Suppressor macrophage treated with lipopolysaccharide for 4 hours (primary cell): ENCODE measurements at regions not wholly inside any gene's neighbourhood (a gene's known extent, or its start where the extent isn't known, plus 50 kb on each side); places are given as distances from the start of the nearest gene placed in this dataset.

Experiments used
- DNase-seq: peaks from one replicate; pipeline ENCODE4 v3.0.0-alpha.2; 2020

DNA sequence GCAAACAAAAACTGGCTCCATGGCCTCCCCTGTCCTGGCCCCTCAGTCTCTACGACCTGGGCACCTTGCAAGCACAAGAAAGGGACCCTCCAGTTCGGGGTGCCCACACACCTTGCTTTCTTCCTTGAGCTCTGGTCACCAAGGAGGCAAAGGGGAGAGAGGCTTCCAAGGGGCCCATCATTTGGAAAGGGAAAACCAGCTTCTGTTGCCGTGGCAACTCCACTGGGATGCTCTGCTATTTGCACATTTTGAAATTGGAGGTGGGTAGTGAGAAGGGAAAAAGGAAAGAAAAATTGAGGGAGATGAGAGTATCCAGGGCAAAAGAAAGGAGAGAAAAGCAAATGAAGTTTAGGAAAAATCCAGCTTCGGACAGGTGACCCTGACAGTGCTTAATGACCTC, 388.4 kb downstream of the SHANK2 start:
- no peak for DNase-seq

DNA sequence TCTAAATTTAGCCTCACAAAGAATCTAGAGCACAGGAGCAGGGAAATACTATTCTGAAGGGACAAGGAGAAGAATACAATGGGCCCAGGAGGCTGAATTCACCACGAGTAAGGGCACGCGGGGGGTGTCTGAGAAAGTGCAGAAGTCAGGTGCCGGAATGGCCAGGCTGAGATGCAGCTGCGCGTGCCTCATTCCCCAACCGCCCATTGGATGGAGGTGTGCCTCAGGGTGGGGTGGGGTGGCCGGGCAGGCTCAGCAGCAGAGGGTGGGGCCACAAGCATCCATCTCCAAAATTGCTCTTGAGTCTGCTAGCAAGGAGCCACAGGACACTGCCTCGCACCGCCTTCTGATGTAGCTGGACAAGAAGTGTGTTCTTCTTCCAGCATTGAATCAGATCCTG, 387.0 kb downstream of the SHANK2 start:
- DNase-seq = no peak

DNA sequence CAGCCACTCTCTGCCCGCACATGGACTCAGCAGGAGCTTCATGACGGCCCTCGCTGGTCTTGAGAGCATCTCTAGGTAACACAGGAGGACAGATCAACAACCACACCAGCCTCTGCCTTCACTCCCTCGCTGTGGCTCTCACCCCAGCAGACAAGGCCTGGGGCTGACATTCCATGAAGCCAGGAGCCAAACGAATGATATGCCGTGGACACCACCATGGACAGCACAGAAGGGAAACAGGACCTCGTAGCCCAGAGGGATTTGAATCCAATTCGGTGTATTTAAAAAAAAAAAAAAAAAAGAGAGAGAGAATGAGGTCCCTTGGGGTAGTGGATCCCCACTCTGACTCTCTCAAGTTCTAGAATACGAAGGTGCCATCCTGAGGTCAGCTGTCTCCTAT, 385.5 kb downstream of the SHANK2 start:
- DNase-seq = no peak

DNA sequence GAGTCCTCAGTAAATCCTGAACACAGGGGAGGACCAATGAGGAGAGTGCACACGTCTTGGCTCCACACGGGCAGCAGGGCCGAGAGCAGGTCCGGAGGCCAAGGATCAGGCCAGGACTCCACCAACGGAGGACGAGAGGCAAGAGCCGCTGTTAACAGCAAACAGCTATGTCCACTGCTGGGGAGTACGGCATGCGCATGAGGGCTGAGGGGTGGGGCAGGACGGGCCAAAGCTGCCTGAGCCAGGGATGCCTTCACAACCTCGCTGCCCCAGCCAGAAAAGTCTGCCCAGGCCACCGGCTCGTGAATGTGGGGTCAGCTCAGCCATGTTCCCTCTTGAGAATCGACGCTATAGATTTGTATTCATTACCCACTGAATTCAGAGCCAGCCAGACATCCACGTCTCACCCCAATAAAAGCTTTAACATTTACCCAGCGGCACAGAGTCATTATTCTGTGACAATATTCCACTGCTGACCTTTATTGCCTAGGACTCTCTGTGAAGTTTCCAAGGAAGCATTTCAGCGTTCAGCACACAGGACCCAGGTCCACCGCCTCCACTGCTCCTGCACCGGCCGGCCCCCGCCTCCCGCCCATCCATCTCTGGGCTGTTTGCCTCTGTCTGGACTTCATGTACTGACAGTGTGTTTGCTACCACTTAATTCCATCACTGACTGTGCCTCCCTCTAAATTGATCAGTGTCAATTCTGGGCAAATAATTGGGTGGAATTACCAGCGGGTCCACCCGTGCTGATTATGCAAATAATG, 384.9 kb downstream of the SHANK2 start:
- no peak for DNase-seq

DNA sequence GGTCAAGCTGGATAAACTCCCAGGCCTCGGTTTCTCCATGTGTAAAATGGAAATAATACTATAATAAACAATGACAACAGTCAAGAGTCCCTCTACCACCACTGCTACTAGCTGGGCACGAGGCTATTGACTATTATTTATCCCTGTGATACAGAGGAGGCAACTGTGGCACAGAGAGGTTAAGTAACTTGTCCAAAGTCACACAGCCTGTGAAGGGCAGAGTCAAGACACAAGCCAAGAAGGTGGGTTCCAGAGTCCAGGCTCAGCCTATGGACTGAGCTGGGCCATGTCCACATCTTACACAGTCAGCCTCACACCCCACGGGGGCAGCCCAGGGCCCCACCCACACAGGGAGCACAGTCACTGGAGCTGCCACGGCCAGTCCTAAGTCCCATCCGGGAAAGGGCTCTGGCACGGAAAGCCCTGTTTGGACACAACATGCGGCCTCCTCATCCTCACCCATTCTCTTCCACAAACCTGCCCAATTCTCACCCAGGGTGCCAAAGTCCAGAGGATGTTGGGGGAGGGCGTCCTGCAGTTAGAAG, 384.0 kb downstream of the SHANK2 start:
- no peak for DNase-seq

DNA sequence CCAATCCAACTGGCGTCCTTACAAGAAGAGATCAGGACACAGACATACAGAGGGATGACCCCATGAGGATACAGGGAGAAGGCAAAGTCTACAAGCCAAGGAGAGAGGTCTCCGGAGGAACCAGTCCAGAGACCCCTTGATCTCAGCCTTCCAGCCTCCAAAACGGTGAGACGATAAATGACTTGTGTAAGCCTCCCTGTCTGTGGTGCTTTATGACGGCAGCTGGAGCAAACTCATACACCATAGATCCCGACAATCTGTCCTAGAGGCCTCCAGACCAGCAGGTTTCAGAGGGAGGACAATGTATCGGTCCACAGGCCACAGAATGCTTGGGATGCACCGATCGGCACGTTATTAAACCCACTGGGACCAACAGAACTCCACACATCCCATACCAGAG, 383.3 kb downstream of the SHANK2 start:
- no peak for DNase-seq

DNA sequence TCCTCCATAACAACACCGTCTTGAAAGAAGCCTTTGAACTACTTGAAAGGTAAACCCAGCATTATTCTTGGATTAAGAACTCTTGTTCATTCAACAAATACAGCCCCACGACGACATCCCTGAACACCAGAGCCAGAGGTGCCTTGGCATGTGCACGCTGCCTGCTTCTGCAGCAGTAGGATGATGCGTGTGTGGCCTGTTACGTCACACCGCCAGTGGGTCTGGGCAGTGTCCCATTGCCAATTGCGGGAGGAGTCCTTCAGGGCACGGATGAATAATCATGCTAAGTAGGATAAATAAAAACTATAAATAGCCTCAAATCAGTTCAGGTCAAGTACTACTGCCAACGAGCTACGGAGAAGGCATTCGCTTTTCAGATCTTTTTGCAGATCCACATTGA, 380.5 kb downstream of the SHANK2 start:
- DNase-seq = no peak

DNA sequence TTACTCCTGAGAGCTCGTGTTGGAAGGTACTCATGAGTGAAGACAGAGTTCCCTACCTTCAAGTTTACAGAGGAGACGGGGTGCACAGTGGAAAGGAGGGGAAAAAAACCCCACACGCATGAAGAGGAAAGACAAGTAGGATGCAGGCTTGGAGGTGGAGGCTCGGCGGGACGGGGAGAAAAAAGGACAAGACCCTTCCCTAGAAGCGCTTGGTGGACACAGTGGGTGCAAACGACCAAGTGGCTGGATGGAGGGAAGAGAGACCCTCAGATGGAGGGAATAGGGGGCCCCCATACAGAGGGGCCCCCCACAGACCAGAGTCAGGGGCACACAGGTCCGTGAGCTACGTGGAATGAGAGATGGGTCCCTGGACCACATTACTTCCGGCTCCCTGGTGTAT, 380.1 kb downstream of the SHANK2 start:
- DNase-seq = no peak

DNA sequence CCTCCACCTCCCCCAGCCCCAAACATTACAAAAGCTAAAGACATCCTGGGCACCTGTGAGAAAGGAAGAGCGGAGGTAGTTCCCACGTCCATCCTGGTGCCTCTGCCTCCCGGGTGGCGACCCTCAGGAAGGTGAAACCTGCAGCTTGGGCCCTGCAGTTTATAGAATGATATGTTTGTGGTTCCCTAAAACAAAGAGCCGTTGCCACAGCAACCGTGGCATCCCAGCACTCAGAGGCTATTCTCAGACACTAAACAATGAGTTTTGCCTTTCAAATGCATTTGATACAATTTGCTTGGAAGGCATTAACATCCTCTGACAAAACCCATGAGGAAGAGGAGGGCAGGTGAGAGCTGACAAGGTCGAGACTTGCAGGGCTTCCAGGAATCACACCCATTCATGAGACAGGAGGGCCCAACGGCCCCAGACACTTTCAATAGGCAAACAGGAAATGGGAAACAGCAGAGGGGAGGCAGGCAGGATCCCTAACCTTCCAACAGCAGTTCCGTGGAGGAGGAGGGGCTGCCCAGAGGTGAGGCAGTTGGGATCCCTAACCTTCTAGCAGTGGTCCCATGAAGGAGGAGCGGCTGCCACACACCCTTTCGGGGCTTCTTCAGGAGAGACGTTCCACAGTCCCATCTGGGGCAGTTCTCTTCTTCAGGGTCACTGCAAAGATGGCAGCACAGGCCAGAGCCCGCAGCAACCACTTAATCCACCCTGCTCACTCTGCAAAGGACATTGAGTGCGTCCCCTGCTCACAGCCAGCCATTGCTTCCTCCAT, 379.2 kb downstream of the SHANK2 start:
- DNase-seq = no peak

DNA sequence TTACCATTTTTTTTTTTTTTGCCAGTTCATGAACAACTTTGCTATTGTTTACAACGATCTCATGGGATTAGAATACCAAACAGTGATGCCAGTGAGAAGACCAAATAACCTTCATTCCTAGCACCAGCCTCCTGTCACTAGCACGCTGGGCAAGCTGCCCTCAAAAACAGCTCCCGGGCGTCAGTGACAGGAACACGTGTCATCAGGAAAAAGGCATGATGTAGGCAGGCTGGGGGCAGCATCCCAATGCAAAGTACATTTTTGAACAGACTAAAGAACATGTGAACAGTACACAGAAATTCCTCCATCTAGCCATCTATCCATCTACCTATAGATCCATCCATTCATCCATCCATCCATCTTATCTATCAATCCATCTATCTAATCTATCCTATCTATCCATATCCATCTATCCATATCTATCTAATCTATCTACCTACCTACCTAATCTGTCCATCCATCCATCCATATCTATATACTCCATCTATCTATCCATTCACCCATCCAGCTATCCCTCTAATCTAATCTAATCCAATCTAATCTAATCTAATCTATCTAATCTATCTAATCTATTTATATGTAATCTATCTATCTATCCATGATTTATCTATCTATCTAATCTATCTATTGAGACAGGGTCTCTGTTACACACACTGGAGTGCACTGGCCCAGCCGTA, 378.5 kb downstream of the SHANK2 start:
- no peak for DNase-seq

DNA sequence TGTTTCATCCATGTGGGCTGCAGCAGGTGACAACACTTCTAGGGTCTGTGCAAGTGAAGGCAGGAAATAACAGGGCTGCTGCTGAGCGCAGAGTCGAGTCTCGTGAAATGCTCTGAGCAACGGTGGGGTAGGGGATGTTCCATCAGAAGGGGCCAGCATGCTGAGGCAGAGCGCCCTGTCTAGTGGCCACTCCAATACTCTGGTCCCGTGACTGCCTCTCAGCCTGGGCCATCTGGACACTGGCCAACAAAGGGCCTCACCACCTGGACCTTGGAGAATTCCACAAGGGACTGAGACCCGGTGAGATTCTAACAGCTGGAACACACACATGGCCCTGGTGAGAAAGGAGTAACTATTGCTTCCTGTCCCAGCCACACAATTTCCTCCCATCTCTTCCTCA, 375.7 kb downstream of the SHANK2 start:
- no peak for DNase-seq

DNA sequence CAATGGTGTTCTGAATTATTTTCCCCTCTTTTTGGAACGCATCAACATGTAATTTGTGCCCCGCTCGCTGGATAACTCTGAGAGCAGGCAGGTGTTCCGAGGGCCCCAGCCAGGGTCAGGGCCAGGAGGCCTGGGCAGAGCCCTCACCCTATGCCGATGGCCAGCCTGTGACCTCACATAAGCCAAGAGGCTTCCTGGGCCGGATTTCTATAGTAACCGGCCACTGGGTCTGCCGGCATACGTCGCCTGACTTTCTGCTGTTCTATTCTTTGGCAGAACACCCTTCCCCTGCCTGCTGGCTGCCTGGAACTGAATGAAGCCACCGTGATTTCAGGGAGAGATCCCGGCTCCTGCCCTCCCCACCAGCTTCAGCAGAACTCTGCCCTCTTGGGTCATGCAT, 375.2 kb downstream of the SHANK2 start:
- DNase-seq = no peak

DNA sequence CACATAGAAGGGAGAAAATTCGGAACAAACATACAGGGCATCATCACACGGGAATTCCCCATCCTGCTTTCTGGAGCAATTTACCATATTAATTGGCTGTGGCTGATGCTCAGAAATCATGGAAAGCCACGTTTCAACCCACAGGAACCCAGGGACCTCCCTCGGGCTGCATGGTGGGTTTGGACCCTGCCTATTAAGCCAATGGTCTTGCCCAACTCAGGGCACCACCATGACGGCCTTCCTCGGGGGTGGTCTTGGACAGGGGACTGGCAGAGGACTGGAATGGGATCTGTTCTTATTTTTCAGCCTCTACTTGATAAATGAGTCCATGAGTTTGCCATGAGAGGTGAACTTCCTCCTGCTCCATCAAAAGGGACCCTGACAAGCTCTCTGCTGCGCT, 374.0 kb downstream of the SHANK2 start:
- no peak for DNase-seq

DNA sequence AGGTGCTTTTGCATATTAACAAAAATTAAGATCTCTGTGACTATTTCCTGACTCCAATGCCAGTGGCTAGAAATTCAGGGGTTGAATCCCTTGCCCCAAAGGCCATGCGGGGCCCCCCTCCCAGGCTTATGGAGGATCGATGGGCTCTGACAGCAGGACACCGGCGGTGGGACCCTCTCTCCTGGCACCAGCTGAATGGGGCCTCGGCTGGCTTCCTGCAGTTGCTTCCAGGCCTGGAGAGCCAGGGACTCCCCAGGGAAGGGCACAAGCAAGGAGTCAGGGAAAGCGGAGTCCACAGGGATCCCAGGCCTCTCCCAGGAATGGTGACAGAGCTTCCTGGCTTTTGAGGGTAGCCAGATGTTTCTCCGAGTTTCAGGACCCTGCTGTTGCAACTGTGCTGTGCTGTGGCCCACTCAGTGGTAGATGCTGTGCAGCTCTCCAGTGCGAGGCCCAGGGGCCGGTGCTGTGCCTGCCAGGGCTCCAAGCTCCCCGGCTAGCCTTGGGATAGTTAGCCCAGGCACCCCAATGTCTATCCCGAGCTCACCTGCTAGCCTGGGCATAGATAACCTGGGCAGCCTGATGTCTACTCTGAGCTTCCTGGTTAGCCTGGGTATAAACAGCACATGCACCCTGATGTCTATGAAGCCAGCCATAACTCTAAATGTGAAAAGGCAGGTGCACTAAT, 372.6 kb downstream of the SHANK2 start:
- DNase-seq = no peak

DNA sequence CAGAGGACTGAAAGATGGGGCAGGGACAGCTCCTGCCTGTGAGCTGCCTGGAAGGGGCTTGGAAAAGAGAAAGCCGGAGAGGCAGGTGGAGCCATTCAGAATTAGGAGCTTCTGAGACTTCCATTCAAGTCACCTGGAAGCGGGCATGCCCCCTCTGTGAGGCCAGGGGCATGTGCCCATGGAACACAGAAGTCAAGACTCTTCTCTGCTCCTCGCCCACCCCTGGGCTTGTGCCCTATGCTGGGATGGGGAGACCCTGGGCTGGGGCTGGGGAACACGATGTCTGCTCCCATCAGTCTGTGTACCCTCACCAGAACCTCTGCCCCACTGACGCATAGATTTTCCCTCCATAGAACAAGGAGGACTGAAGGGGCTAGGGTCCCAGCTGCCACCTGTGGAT, 372.0 kb downstream of the SHANK2 start:
- no peak for DNase-seq

DNA sequence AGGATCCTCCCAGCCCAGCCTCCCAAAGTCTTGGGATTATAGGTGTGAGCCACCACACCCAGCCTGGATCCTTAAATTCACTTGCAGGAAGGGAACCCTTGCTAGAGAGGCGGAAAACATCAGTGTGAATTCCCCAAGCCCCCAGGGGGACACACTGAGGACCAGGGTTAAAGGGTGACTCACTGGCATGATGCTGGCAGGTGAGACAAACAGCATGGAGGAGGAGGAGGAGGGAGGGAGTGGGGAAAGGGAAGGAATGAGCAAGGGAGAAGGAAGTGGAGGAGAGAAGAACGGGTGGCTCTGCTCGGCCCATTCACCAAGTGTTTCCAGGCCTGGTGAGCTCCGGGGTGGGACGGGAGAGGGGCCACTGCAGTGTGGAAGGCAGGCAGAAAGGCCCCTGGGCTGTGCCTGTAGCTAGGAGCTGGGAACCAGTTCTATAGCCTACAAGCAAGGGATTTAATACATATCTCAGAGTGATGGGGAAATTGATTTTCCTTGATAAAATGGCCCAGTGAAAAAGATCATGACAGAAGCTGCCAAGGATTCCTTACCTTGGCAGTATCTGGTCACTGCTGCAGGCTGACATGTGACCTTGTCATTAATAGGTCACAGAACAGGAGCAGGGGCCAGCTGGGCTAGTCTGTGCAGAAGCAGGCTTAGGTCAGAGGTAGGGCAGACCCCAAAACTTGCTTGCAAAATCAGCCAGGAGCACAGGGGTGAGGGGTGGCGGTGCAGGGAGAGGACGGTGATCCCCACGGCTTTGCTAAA, 370.2 kb downstream of the SHANK2 start:
- DNase-seq = no peak

DNA sequence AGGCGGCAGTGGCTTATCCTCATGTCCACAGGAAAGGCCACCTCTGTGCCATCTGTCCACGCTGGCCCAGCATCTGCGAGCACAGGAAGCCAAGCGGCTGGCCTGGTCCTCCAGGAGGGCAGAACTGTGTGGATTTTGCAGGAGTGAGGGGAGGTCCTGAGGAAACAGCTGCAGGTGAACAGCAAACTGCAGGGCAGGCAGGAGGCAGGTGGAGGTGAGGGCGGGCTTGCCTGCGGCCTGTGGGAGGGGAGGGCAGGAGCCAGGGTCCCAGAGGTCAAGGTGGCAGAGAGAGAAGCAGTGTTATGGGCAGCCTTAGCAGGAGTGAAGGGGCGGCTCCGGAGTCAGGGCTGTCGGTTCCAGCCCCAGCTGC, 369.7 kb downstream of the SHANK2 start:
- DNase-seq = no peak

DNA sequence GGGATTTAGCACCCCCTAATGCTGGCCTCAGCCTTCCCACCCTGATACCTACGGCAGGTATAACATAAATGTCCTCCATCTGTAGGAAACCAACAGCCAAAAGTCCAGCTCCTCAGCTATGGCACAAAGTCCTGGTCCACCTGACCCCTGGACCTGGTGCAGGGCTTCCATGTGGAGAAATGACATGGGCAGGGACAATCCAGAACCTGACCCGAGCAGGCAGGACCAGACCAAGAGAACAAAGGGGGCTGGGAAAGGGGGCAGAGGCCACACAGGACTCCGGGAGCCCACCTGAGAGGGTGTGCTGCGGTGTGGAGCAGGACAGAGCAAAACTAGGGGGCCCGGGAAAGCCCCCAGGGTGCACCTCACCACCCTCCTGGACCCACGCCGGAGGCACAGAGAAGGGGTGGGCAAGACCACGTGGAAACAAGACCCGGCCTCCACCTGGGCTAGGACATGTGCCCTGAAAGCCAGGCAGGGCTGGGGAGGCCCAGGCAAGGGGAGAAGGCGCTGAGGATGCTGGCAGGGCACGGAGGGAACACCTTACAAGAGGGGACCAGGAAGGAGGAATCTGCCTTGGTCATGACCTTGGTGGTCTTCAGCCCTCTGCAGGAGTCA, 368.9 kb downstream of the SHANK2 start:
- no peak for DNase-seq

DNA sequence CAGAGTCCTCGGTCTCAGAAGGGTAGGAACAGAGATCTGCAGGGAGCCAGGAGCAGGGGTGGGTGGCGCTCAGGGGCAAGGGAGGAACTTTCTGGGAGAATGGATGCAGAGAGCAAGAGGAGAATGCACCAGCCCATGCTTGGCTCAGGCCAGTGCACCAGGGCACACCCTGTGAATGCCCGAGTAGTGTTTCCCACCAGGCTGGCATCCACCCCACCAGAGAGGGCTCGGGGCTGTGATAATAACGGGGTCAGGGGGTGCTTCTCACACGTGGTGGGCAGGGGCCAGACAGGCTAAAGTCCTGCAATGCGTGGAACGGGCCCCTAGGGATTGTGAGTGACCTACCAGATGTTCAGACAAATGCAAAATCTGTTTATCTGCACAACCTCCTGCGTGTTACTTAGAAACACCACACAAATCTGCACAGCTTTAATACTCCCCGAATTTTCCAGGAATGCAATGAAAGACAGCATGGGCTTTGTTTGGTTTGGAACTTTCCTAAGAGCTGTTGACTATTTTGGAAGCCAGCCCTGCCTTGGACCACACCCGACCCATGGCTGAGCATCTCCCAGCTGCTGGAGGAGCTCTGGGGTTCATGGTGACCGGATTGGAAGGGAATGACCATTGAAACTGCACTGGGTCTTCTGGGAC, 368.3 kb downstream of the SHANK2 start:
- DNase-seq = no peak

DNA sequence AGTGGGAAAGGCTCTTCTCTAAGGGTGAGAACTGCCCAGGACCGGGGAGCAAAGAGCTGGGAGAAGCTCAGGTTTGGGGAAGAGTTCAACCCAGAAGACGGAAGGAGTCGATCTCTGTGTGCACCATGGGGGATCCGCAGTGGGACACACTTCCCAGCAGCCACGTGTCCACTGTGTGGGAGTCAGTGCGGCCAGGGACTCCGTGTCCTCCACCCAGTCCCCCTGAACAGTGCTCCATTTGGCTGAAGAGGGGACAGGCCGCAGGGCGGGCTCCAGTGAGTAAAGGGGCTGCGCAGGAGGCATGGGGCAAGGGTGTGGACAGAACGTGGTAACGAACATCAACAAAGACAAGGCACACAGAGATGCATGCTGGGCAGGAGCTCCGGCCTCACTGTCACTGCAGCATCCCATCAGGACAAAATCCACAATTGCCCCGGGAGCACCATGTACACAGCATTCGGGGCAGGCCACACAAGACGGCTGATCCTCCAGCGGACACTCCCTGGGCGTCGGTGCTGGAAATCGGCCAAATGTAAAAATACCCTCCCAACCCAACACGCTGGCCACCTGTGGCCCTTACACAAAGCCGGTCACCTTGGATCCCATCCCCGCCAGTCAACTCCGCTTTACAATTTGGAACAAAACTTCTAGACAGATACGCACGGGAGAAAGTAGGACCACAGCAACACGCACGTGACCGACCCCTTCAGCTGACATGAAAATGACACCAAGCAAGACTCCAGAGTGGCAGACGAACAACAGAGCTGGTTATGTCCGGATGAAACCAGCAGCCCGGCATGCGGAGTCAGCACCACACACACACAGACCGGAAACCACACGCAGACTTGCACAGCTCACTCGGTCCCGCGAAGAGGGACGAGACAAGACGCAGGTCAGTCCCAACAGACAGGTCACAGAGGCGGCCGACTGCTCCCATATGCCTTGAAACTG, 366.8 kb downstream of the SHANK2 start:
- no peak for DNase-seq
